Keratinocyte (primary cell): ENCODE measurements at regions not wholly inside any gene's neighbourhood (a gene's known extent, or its start where the extent isn't known, plus 50 kb on each side); places are given as distances from the start of the nearest gene placed in this dataset.

Source experiments
- CTCF ChIP-seq, 3 experiments: IDR thresholded peaks in 1 of 3; conservative IDR thresholded peaks in 1 of 3; optimal IDR thresholded peaks in 1 of 3; 2 replicates in 2 of 3; 3 replicates in 1 of 3; pipeline versions ENCODE3 to v1.5.1; 2011; ENCODE audit warnings: low read length in 3 of 3, mild to moderate bottlenecking in 3 of 3, moderate library complexity in 2 of 3, control low read depth in 1 of 3, inconsistent platforms in 1 of 3; ENCODE audit not compliant: insufficient read depth in 2 of 3; ENCODE audit errors: extremely low read depth in 1 of 3
- EZH2 ChIP-seq: IDR thresholded peaks from one replicate; pipeline ENCODE4 v1.6.1; 2012; ENCODE audit warnings: inconsistent platforms, mild to moderate bottlenecking, low read length, moderate library complexity

DNA sequence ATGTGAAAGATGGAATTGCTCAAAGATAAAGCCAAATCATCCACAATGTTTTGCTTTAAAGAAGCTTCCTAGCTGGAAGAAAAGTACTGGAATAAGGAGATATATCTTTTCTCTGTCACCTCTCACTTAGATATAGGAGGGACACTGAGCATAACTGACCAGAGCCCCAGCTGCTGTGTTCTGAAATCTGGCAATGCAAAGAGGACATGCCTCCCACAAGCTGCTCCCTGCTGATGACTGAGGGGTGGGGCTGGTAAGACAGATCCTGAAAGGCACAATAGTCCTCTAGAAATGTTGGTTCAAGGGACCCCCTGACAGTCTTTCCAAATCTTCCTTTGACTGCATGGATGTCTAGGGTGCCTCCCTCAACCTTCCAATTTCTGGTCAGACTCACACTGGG, 67.0 kb downstream of the SC5D start:
- TF ChIP-seq CTCF (optimal IDR thresholded peaks at IDR 0.05 in 1 of 3, IDR thresholded peaks at IDR 0.05 in 1 of 3, conservative IDR thresholded peaks at IDR 0.05 in 1 of 3; ENCODE audit: extremely low read depth in 1 of 3, insufficient read depth in 2 of 3, low read length in 3 of 3) (no peak), EZH2 (no peak)
